GM18498 (cell line): ENCODE measurements at regions not wholly inside any gene's neighbourhood (a gene's known extent, or its start where the extent isn't known, plus 50 kb on each side); places are given as distances from the start of the nearest gene placed in this dataset.

Experiments
- ATAC-seq: cut with Tn5 transposase; IDR thresholded peaks from one replicate; pipeline ENCODE4 v1.9.1; 2021; ENCODE audit warnings: mild to moderate bottlenecking, moderate library complexity; ENCODE audit not compliant: unreplicated experiment

GRCh38 chr7:42761486-42761885 is 150.4 kb downstream of the C7orf25 start:
- no peak for ATAC-seq

GRCh38 chr7:42758124-42758523 is 153.7 kb downstream of the C7orf25 start:
- ATAC-seq, result no peak

GRCh38 chr7:42756841-42757240 is 155.0 kb downstream of the C7orf25 start:
- no peak for ATAC-seq

GRCh38 chr7:42753811-42754363 is 158.0 kb downstream of the C7orf25 start:
- no peak for ATAC-seq

GRCh38 chr7:42753367-42753766 is 158.5 kb downstream of the C7orf25 start:
- no peak for ATAC-seq

- ATAC-seq, result no peak
Measured at GRCh38 chr7:42750172-42750571, 161.7 kb downstream of the C7orf25 start.

GRCh38 chr7:42747044-42747443 is 164.8 kb downstream of the C7orf25 start:
- no peak for ATAC-seq

- ATAC-seq, result no peak
Measured at GRCh38 chr7:42746214-42746613, 165.7 kb downstream of the C7orf25 start.

- ATAC-seq, result no peak
Measured at GRCh38 chr7:42745357-42746059, 166.4 kb downstream of the C7orf25 start.

GRCh38 chr7:42744746-42745145 is 167.1 kb downstream of the C7orf25 start:
- no peak for ATAC-seq

- ATAC-seq, result no peak
Measured at GRCh38 chr7:42743077-42743858, 168.6 kb downstream of the C7orf25 start.

- no peak for ATAC-seq
Measured at GRCh38 chr7:42742318-42742717, 169.6 kb downstream of the C7orf25 start.

GRCh38 chr7:42740408-42740807 is 171.5 kb downstream of the C7orf25 start:
- no peak for ATAC-seq

GRCh38 chr7:42739638-42740037 is 172.2 kb downstream of the C7orf25 start:
- no peak for ATAC-seq

GRCh38 chr7:42736931-42737330 is 174.9 kb downstream of the C7orf25 start:
- ATAC-seq, result no peak

- no peak for ATAC-seq
Measured at GRCh38 chr7:42735081-42735480, 176.8 kb downstream of the C7orf25 start.

GRCh38 chr7:42734568-42734967 is 177.3 kb downstream of the C7orf25 start:
- ATAC-seq, result no peak

GRCh38 chr7:42733040-42733439 is 178.8 kb downstream of the C7orf25 start:
- ATAC-seq, result no peak

- ATAC-seq, result no peak
Measured at GRCh38 chr7:42730586-42730985, 181.3 kb downstream of the C7orf25 start.

- ATAC-seq, result no peak
Measured at GRCh38 chr7:42729053-42729765, 182.7 kb downstream of the C7orf25 start.

GRCh38 chr7:42727451-42727850 is 184.4 kb downstream of the C7orf25 start:
- ATAC-seq, result no peak
